Stimulated activated naive CD4-positive, alpha-beta T cell treated with Interleukin-2 at 50 U/mL for 16 hours (primary cell): ENCODE measurements at regions not wholly inside any gene's neighbourhood (a gene's known extent, or its start where the extent isn't known, plus 50 kb on each side); places are given as distances from the start of the nearest gene placed in this dataset.

Experiments
- DNase-seq: peaks from one replicate; lab custom pipeline; 2025; lab: John Stamatoyannopoulos, UW

GRCh38 chr3:135867911-135868310 lies 97.6 kb upstream of the PPP2R3A start:
- DNase-seq: no peak

- no peak for DNase-seq
Measured at GRCh38 chr3:135868801-135869200, 96.7 kb upstream of the PPP2R3A start.

GRCh38 chr3:135869439-135870105 lies 96.0 kb upstream of the PPP2R3A start:
- DNase-seq: no peak

GRCh38 chr3:135871311-135871710 lies 94.2 kb upstream of the PPP2R3A start:
- no peak for DNase-seq

GRCh38 chr3:135874035-135874434 lies 91.5 kb upstream of the PPP2R3A start:
- no peak for DNase-seq

GRCh38 chr3:135878501-135878900 lies 87.0 kb upstream of the PPP2R3A start:
- DNase-seq: no peak

- DNase-seq: no peak
Measured at GRCh38 chr3:135885885-135886284, 79.6 kb upstream of the PPP2R3A start.

GRCh38 chr3:135887220-135887619 lies 78.3 kb upstream of the PPP2R3A start:
- DNase-seq: no peak

- DNase-seq: no peak
Measured at GRCh38 chr3:135889443-135889842, 76.1 kb upstream of the PPP2R3A start.

GRCh38 chr3:135891121-135891520 lies 74.4 kb upstream of the PPP2R3A start:
- DNase-seq: no peak

- DNase-seq: peak; percentile 8
Measured at GRCh38 chr3:135895106-135895733, 70.3 kb upstream of the PPP2R3A start.

- no peak for DNase-seq
Measured at GRCh38 chr3:135895734-135896121, 69.8 kb upstream of the PPP2R3A start.

- DNase-seq: no peak
Measured at GRCh38 chr3:135896613-135897012, 68.9 kb upstream of the PPP2R3A start.

GRCh38 chr3:135897715-135898114 lies 67.8 kb upstream of the PPP2R3A start:
- DNase-seq: no peak

GRCh38 chr3:135898774-135899173 lies 66.8 kb upstream of the PPP2R3A start:
- no peak for DNase-seq

GRCh38 chr3:135905058-135905724 lies 60.3 kb upstream of the PPP2R3A start:
- no peak for DNase-seq

GRCh38 chr3:135907422-135908165 lies 57.9 kb upstream of the PPP2R3A start:
- DNase-seq: no peak

- DNase-seq: no peak
Measured at GRCh38 chr3:135908225-135908624, 57.3 kb upstream of the PPP2R3A start.

GRCh38 chr3:135908737-135909136 lies 56.8 kb upstream of the PPP2R3A start:
- DNase-seq: no peak

- DNase-seq: no peak
Measured at GRCh38 chr3:135911110-135911509, 54.4 kb upstream of the PPP2R3A start.

- no peak for DNase-seq
Measured at GRCh38 chr3:135915206-135915605, 50.3 kb upstream of the PPP2R3A start.
